OCI-LY3 (cell line): ENCODE measurements at regions not wholly inside any gene's neighbourhood (a gene's known extent, or its start where the extent isn't known, plus 50 kb on each side); places are given as distances from the start of the nearest gene placed in this dataset.

Source experiments
- EZH2phosphoT487 ChIP-seq: fragments of 200-600 bp; shearing (Covaris generic); IDR thresholded peaks from 2 replicates; pipeline ENCODE4 v1.6.1; 2018; ENCODE audit warnings: antibody characterized with exemption, mixed run types, low read depth
- TF ChIP-seq, protein P1 (sequence below): fragments of 200-600, 300-600 bp; sonication (generic); IDR thresholded peaks from 2 replicates; pipeline ENCODE4 v1.5.1; 2014; ENCODE audit warnings: antibody characterized with exemption, low read length, low read depth

GRCh38 chr5:3933536-3933935 is 337.9 kb downstream of the IRX1 start:
- TF ChIP-seq, protein P1, sequence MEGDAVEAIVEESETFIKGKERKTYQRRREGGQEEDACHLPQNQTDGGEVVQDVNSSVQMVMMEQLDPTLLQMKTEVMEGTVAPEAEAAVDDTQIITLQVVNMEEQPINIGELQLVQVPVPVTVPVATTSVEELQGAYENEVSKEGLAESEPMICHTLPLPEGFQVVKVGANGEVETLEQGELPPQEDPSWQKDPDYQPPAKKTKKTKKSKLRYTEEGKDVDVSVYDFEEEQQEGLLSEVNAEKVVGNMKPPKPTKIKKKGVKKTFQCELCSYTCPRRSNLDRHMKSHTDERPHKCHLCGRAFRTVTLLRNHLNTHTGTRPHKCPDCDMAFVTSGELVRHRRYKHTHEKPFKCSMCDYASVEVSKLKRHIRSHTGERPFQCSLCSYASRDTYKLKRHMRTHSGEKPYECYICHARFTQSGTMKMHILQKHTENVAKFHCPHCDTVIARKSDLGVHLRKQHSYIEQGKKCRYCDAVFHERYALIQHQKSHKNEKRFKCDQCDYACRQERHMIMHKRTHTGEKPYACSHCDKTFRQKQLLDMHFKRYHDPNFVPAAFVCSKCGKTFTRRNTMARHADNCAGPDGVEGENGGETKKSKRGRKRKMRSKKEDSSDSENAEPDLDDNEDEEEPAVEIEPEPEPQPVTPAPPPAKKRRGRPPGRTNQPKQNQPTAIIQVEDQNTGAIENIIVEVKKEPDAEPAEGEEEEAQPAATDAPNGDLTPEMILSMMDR = no peak
- TF ChIP-seq EZH2phosphoT487 = no peak
